GM21367 (cell line): ENCODE measurements at regions not wholly inside any gene's neighbourhood (a gene's known extent, or its start where the extent isn't known, plus 50 kb on each side); places are given as distances from the start of the nearest gene placed in this dataset.
A peak's percentile ranks its signal among the peaks of the same experiment; 100 is the strongest.

Experiments
- ATAC-seq: cut with Tn5 transposase; IDR thresholded peaks from one replicate; pipeline ENCODE4 v1.9.1; 2021; ENCODE audit not compliant: unreplicated experiment

- ATAC-seq, result no peak
Measured at GRCh38 chr13:27014406-27015359, 156.9 kb downstream of the USP12 start.

DNA sequence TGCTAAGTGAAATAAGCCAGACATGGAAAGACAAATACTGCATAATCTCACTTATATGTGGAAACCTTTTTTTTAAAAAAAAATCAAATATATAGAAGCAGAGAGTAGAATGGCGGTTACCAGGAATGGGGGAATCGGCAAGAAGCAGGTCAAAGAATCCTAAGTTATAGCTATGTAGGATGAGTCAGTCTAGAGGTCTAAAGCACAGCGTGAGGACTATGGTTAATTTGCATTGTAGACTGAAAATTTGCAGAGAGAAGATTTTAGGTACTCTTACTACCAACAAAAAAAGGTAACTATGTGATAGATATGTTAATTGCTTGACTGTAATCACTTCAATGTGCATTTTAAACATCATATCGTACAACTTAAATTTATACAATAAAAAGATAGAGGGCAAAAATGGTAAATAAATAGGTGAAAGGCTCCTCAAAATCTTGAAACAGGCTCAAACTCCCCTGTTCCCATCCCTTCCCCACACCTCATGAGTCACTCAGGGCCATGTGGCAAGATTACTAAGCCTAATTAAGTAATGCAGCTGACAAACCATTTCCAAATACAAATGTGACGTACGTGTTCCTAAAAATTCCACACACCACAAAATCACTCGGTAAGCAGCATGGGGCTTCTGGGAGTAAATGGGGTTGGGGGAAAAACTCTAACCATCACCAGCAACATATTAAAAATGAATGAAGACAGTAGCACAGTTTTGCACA lies 159.0 kb downstream of the USP12 start:
- ATAC-seq, result no peak

GRCh38 chr13:27011661-27012060 lies 159.9 kb downstream of the USP12 start:
- no peak for ATAC-seq

- ATAC-seq, result no peak
Measured at GRCh38 chr13:27008733-27009132, 162.9 kb downstream of the USP12 start.

- no peak for ATAC-seq
Measured at GRCh38 chr13:27007166-27007565, 164.4 kb downstream of the USP12 start.

DNA sequence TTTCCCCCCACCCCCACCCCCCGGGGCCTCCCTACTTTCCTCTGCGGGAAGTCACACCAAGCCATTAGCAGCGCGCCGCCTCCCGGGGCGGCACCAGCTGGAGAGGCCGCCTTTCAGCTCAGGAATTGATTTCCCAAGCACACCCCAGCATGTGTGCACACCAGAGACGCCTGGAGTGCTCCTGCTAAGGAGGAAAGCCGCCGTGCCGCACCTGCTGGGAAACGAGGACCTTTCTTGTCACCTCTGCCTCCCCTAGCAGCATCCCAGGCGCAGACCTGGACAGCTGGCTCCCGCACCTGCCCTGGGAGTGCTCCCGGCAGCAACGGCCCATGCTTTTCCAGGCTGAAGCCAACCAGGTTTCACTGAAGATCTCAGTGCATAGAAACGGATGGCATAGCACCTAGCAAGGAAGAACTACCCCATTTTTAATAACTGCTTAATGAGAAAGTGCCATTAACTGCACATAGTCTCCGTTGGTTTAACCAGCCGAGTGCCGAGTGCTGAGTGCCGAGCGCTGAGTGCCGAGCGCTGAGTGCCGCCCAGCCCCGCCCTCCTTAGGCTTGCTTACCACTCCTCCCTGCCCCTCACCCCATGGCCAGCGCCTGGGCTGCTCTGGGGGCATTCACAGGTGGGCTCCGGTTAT lies 165.0 kb downstream of the USP12 start:
- ATAC-seq, result no peak

DNA sequence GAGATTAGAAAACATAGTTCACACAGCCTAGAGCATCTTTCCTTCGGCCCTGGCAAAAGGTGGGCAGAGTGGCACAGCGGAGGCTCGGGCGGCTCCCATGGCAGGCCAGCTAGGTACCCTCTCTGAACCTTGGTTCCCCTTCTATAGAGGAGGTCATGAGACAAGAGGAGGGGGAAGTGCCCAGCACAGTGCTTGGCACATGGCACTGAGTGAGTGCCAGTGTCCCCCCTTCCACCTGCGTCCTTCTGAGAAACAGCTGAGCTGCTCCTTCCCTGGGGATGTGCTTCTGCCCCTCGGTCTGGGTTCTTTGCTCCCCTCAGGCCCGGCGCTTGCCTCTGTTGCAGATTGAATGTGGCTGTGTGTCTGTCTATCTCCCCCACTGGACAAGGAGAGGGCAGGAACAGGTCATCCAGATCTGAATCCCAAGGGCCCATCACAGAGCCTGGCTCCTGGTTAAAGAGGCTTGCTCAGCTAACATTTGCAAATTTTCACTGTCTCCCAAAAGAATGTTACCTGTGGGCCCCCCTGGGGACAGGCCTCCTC lies 165.6 kb downstream of the USP12 start:
- no peak for ATAC-seq

DNA sequence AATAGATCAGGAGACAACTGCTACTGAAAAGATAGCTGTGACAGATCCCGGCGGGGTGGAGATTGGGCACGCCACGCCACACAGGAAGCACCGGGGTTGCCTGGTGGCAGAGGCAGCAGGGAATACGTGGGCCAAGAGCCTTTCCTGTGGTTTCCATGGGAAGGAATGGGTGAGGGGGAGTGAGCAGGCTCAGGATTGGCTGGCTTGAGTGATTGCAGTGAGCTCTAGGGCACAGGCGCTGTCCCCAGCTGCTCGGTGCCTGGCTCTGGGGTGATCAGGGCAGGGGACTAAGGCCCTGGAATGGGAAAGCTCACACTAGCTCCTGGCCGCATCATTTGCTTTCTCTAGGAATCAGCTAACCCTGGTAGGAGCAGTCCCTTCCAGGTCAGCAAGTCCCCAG lies 166.1 kb downstream of the USP12 start:
- ATAC-seq, result no peak

GRCh38 chr13:27004866-27005265 lies 166.7 kb downstream of the USP12 start:
- ATAC-seq, result no peak

DNA sequence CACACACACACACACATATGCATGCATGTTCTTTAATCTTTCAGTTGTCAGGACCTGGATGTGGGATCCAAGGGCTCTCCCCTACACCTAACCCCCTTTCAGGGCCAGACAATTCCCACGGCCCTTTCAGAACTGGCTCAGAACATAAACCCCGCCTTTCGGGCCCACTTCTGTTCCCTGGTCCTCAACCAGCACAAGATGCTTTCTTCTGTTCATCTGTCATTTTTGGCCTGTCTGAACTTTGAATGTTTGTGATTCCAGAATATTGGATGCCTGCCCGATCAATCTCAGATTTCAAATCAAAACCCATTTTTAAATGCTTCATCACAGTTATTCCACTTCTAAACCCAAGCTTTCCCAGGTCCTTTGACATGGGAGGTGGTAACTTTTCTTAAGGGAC lies 167.3 kb downstream of the USP12 start:
- ATAC-seq, result no peak

DNA sequence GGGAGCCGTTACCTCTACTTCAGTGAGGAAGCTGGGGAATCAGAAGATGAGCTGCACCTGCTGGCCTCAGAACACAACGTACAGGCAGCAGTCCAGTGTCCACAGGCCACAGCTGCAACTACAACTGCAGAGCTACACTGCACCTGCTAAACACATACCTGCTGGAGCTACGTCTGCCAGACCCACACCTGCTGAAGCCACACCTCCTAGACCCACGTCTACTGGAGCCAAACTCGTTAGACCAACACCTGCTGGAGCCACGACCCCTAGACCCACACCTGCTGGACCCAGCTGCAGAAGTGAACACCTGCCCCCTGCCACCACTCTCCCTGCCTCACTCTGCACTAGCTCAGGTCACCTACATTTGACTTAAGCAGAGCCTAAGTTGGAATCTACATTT lies 169.9 kb downstream of the USP12 start:
- ATAC-seq, result no peak

- ATAC-seq, result no peak
Measured at GRCh38 chr13:27000686-27001085, 170.9 kb downstream of the USP12 start.

GRCh38 chr13:26999499-26999898 lies 172.1 kb downstream of the USP12 start:
- ATAC-seq, result no peak

- ATAC-seq, result no peak
Measured at GRCh38 chr13:26998292-26998691, 173.3 kb downstream of the USP12 start.

GRCh38 chr13:26996965-26997752 lies 174.5 kb downstream of the USP12 start:
- ATAC-seq, result peak; percentile 81

DNA sequence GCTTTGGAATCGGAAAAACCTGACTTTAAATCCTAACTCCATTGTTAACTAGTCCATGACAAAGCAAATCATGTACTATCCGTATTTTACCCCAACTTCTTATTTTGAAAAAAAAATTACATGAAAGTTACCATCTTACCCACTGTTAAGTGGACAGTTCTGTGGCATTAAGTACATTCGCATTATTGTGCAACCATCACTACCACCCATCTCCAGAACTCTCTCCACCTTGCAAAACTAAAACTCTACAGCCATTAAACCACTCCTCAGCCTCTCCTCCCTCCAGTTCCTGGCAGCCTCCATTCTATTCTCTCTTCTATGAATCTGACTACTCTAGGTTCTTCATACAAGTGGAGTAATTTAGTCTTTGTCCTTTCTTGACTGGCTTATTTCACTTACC lies 176.5 kb downstream of the USP12 start:
- no peak for ATAC-seq

DNA sequence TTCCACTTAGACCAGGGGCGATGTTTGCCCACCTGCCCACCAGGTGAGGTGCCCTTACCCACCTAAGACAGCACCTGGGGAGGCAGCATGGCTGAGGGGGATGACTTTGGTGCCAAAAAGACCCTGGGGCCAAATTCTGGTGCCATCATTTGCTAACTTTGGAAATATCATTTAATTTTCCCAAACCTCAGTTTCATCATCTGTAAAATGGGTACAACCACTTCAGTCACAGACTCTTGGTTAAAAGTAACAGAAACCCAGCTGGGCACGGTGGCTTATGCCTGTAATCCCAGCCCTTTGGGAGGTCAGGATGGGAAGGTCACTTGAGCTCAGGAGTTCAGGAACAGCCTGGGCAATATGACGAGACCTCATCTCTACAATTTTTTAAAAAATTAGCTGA lies 177.8 kb downstream of the USP12 start:
- ATAC-seq, result no peak

DNA sequence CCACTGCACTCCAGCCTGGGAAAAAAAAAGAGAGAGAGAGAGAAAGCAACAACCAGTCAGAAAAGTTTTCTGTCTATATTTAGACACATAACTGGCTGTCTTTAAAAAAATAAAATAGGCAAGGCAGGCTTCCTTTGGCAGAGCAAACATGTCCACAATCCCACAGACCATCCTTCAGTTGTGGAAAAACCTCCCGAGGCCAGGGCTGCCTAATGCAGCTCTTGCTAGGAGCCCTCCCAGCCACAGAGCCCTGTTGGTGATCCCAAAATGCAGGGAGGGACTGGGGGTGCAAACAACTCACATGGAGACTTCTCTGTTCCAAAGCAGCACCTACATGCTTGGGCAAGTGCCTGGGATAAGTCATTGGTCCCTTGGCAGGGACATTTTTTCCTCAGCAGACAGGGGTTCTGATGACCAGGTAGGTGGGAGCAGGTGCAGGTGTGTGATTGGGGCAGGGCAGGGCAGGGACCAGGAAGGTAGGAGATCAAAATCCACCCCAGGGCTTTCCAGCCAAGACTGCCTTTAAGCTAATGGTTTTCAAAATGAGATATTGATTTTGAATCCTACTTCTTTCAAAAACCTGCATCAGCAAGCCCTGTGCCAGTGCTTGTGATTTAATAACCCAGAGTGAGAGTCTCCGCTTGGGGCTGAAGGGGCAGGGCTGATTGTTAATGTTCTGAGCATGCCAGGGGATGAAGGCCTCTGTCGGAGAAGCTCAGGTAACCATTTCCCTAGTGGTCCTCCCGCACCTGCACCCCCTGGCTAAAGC lies 178.5 kb downstream of the USP12 start:
- no peak for ATAC-seq

GRCh38 chr13:26991508-26992181 lies 180.0 kb downstream of the USP12 start:
- ATAC-seq, result no peak
